Common myeloid progenitor, CD34-positive (primary cell): ENCODE measurements at regions not wholly inside any gene's neighbourhood (a gene's known extent, or its start where the extent isn't known, plus 50 kb on each side); places are given as distances from the start of the nearest gene placed in this dataset.
A peak's percentile ranks its signal among the peaks of the same experiment; 100 is the strongest.

Experiments
- CTCF ChIA-PET: fragments of 350-600 bp; sonication (Branson Sonifier 250); formaldehyde crosslinking; loops from one replicate; lab custom pipeline; 2021; ENCODE audit warnings: antibody characterized with exemption; lab: Charles Lee
- POLR2A ChIA-PET: fragments of 350-600 bp; sonication (Branson Sonifier 250); formaldehyde crosslinking; loops from one replicate; lab custom pipeline; 2021; ENCODE audit warnings: antibody characterized with exemption; lab: Charles Lee
- DNase-seq, 3 donors: peaks; one replicate each; pipeline versions ENCODE4 v3.0.0 to v3.0.0-alpha.2; 2013
- H3K27ac ChIP-seq, 2 experiments: 1 replicate in 1 of 2; 2 replicates in 1 of 2; pipeline ENCODE4 v1.7.0; 2013; ENCODE audit warnings: inconsistent platforms in 2 of 2, low read length in 2 of 2, mild to moderate bottlenecking in 2 of 2, low read depth in 1 of 2, moderate library complexity in 1 of 2; ENCODE audit not compliant: severe bottlenecking in 2 of 2, insufficient read depth in 1 of 2, poor library complexity in 1 of 2
- H3K27me3 ChIP-seq, 5 experiments: replicated peaks in 2 of 5; 1 replicate in 3 of 5; 2 replicates in 2 of 5; pipeline versions ENCODE4 v1.6.1 to v1.7.0; 2013; ENCODE audit warnings: low read length in 4 of 5, mild to moderate bottlenecking in 2 of 5, moderate library complexity in 2 of 5, inconsistent platforms in 1 of 5; ENCODE audit not compliant: insufficient read depth in 5 of 5, control insufficient read depth in 4 of 5
- H3K36me3 ChIP-seq, 4 experiments: 1 replicate in 2 of 4; 2 replicates in 2 of 4; pipeline versions ENCODE4 v1.6.1 to v1.7.0; 2013; ENCODE audit warnings: low read length in 3 of 4, control low read depth in 1 of 4, mild to moderate bottlenecking in 1 of 4; ENCODE audit not compliant: control insufficient read depth in 4 of 4, insufficient read depth in 4 of 4
- H3K4me1 ChIP-seq, 4 experiments: 1 replicate in 3 of 4; 2 replicates in 1 of 4; pipeline versions ENCODE4 v1.6.1 to v1.7.1; 2013; ENCODE audit warnings: low read length in 3 of 4, mild to moderate bottlenecking in 3 of 4, control low read depth in 1 of 4, inconsistent platforms in 1 of 4, moderate library complexity in 1 of 4; ENCODE audit not compliant: control insufficient read depth in 4 of 4, insufficient read depth in 4 of 4; ENCODE audit errors: control extremely low read depth in 1 of 4
- H3K4me3 ChIP-seq, 7 experiments: 1 replicate in 4 of 7; 2 replicates in 3 of 7; pipeline versions ENCODE4 v1.5.1 to v1.7.0; 2013; ENCODE audit warnings: mild to moderate bottlenecking in 7 of 7, low read length in 6 of 7, moderate library complexity in 6 of 7, inconsistent platforms in 2 of 7, low read depth in 2 of 7, control low read depth in 1 of 7; ENCODE audit not compliant: insufficient read depth in 4 of 7, control insufficient read depth in 1 of 7; ENCODE audit errors: extremely low read depth in 1 of 7
- H3K9me3 ChIP-seq, 5 experiments: 1 replicate in 4 of 5; 2 replicates in 1 of 5; pipeline versions ENCODE4 v1.6.1 to v1.7.1; 2013; ENCODE audit warnings: low read length in 4 of 5, mild to moderate bottlenecking in 2 of 5, inconsistent platforms in 1 of 5, low read depth in 1 of 5, moderate library complexity in 1 of 5; ENCODE audit not compliant: control insufficient read depth in 4 of 5, insufficient read depth in 2 of 5; ENCODE audit errors: control extremely low read depth in 1 of 5
- WGBS: methylation state at CpG from one replicate; pipeline ENCODE4 v1.1.5; 2013; ENCODE audit not compliant: insufficient coverage; 5-methylcytosine and 5-hydroxymethylcytosine counted together

- DNase-seq, result no peak
- ChIA-PET POLR2A (no interaction called here), CTCF (interaction anchor here (0.9 to 1.6 kb wide), 4 partner anchors 10 to 450 kb away, joined by 3 to 5 read pairs (median 4); no protein-coding TSS in a partner anchor)
- Histone ChIP-seq H3K4me1 (peaks cover 0 to 52% (median 27%) of the 10 kb centered on the region in 4 experiments), H3K27ac (no peak overlapping the region), H3K27me3 (no peaks in the 10 kb centered on the region), H3K4me3 (no peak overlapping the region), H3K36me3 (no peaks in the 10 kb centered on the region), H3K9me3 (no peaks in the 10 kb centered on the region)
- 76% methylated on average over 3 of the region's 4 CpGs for WGBS
Observed at GRCh38 chr10:78207776-78208175, 174.1 kb downstream of the RPS24 start.

GRCh38 chr10:78209970-78210369 is 176.3 kb downstream of the RPS24 start:
- Histone ChIP-seq H3K27me3 (no peaks in the 10 kb centered on the region), H3K4me1 (peaks cover 0 to 52% (median 21%) of the 10 kb centered on the region in 4 experiments), H3K27ac (no peak overlapping the region), H3K9me3 (no peaks in the 10 kb centered on the region), H3K4me3 (no peak overlapping the region), H3K36me3 (no peaks in the 10 kb centered on the region)
- ChIA-PET POLR2A (no interaction called here), CTCF (interaction anchor here (1.1 to 1.3 kb wide), 5 partner anchors 10 to 171 kb away, joined by 3 to 5 read pairs (median 3); no protein-coding TSS in a partner anchor)
- WGBS, result 95% methylated on average over 3 of the region's 4 CpGs
- no peak for DNase-seq

- no peaks in the 10 kb centered on the region for H3K9me3 ChIP-seq
- CTCF ChIA-PET, result interaction anchor here (0.8 to 1.3 kb wide), 8 partner anchors 33 to 736 kb away, joined by 3 to 4 read pairs (median 3); no protein-coding TSS in a partner anchor
- no peaks in the 10 kb centered on the region for H3K27me3 ChIP-seq
- H3K4me1 ChIP-seq, result peaks cover 1 to 52% (median 22%) of the 10 kb centered on the region in 4 experiments
- H3K36me3 ChIP-seq, result no peaks in the 10 kb centered on the region
- WGBS, result 84% methylated on average over 5 of the region's 5 CpGs
- H3K4me3 ChIP-seq, result no peak overlapping the region
- DNase-seq, result no peak
- POLR2A ChIA-PET, result interaction anchor here (0.6 kb wide), 1 partner anchor 133 kb away, joined by 3 read pairs; no protein-coding TSS in a partner anchor
- H3K27ac ChIP-seq, result no peak overlapping the region
Observed at GRCh38 chr10:78210548-78210947, 176.9 kb downstream of the RPS24 start.

GRCh38 chr10:78210976-78211375 is 177.3 kb downstream of the RPS24 start:
- WGBS, result 86% methylated on average over 1 of the region's 6 CpGs
- POLR2A ChIA-PET, result interaction anchor here (0.6 kb wide), 1 partner anchor 133 kb away, joined by 3 read pairs; no protein-coding TSS in a partner anchor

GRCh38 chr10:78211561-78212051 is 177.9 kb downstream of the RPS24 start:
- Histone ChIP-seq H3K27ac (no peak overlapping the region), H3K4me1 (peaks cover 10 to 56% (median 26%) of the 10 kb centered on the region in 4 experiments), H3K4me3 (no peak overlapping the region), H3K27me3 (no peaks in the 10 kb centered on the region), H3K9me3 (no peaks in the 10 kb centered on the region), H3K36me3 (no peaks in the 10 kb centered on the region)
- ChIA-PET POLR2A (no interaction called here), CTCF (interaction anchor here (0.7 to 2.1 kb wide), 8 partner anchors 12 to 735 kb away, joined by 3 to 8 read pairs (median 3); no protein-coding TSS in a partner anchor)
- 59% methylated on average over 4 of the region's 6 CpGs for WGBS
- peak; percentile 52 to 61 (median 60) for DNase-seq

More at GRCh38 chr10:78210976-78211375, 177.3 kb downstream of the RPS24 start:
- Histone ChIP-seq H3K4me1 (peaks cover 4 to 52% (median 23%) of the 10 kb centered on the region in 4 experiments), H3K36me3 (no peaks in the 10 kb centered on the region), H3K9me3 (no peaks in the 10 kb centered on the region), H3K4me3 (no peak overlapping the region), H3K27ac (no peak overlapping the region), H3K27me3 (no peaks in the 10 kb centered on the region)
- CTCF ChIA-PET, result interaction anchor here (0.7 to 2.1 kb wide), 8 partner anchors 11 to 735 kb away, joined by 3 to 8 read pairs (median 3); no protein-coding TSS in a partner anchor
- DNase-seq, result no peak

- no peaks in the 10 kb centered on the region for H3K9me3 ChIP-seq
- CTCF ChIA-PET, result interaction anchor here (0.7 to 2.1 kb wide), 10 partner anchors 8 to 446 kb away, joined by 3 to 8 read pairs (median 3); no protein-coding TSS in a partner anchor
- 90% methylated on average over 6 of the region's 10 CpGs for WGBS
- POLR2A ChIA-PET, result no interaction called here
- no peaks in the 10 kb centered on the region for H3K27me3 ChIP-seq
- no peak overlapping the region for H3K4me3 ChIP-seq
- H3K27ac ChIP-seq, result no peak overlapping the region
- peaks cover 15 to 60% (median 32%) of the 10 kb centered on the region in 4 experiments for H3K4me1 ChIP-seq
- no peak for DNase-seq
- no peaks in the 10 kb centered on the region for H3K36me3 ChIP-seq
Observed at GRCh38 chr10:78212060-78212785, 178.6 kb downstream of the RPS24 start.
